ENCODE measurements at regions not wholly inside any gene's neighbourhood (a gene's known extent, or its start where the extent isn't known, plus 50 kb on each side); places are given as distances from the start of the nearest gene placed in this dataset.

GRCh38 chr7:27386581-27386980 lies 144.0 kb downstream of the EVX1 start:
- H2AFZ ChIP-seq (ENCODE audit: low read depth): no peak overlapping the region
- peaks cover 11% of the 10 kb centered on the region; the same call in 1 of the 2 replicates for H3K27me3 ChIP-seq (ENCODE audit: insufficient read depth)
- H3F3A ChIP-seq (replicated peaks; ENCODE audit: insufficient read depth): no peaks in the 10 kb centered on the region
- no peaks in the 10 kb centered on the region for H3K36me3 ChIP-seq (replicated peaks in 1 of 2; ENCODE audit: control insufficient read depth in 1 of 2, insufficient read depth in 2 of 2, low read length in 1 of 2)
- CTCF ChIA-PET: interaction anchor here (1.3 kb wide), 1 partner anchor 207 kb away, joined by 5 read pairs; no protein-coding TSS in a partner anchor
- H3K4me1 ChIP-seq (ENCODE audit: control insufficient read depth in 1 of 2, insufficient read depth in 2 of 2, low read depth in 1 of 2, low read length in 1 of 2): no peaks in the 10 kb centered on the region
- no peak overlapping the region for H3K27ac ChIP-seq (ENCODE audit: low read depth in 2 of 2, low read length in 1 of 2)
- no peaks in the 10 kb centered on the region for H3K9me3 ChIP-seq
- H3K79me2 ChIP-seq (ENCODE audit: insufficient read depth): no peaks in the 10 kb centered on the region
- no peak overlapping the region for H3K9ac ChIP-seq
- no peaks in the 10 kb centered on the region for H4K20me1 ChIP-seq (ENCODE audit: insufficient read depth)
- no peak overlapping the region for H3K4me3 ChIP-seq (ENCODE audit: low read depth in 2 of 2, low read length in 1 of 2)
- 15% methylated on average over 6 of the region's 6 CpGs for WGBS (ENCODE audit: low lambda C conversion rate)
- TF ChIP-seq, protein P1, sequence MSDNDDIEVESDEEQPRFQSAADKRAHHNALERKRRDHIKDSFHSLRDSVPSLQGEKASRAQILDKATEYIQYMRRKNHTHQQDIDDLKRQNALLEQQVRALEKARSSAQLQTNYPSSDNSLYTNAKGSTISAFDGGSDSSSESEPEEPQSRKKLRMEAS (IDR thresholded peaks at IDR 0.05; ENCODE audit: low read depth): no peak
- no peak for TF ChIP-seq RFX5 (IDR thresholded peaks at IDR 0.05; ENCODE audit: low read length)
- TF ChIP-seq EP300 (IDR thresholded peaks at IDR 0.05; ENCODE audit: borderline replicate concordance in 1 of 2, low read depth in 1 of 2, low read length in 1 of 2): no peak
- no peak for TF ChIP-seq JUND (IDR thresholded peaks at IDR 0.05)
- no peak for TF ChIP-seq FOXJ3 (CRISPR knock-in tag; IDR thresholded peaks at IDR 0.05)
- TF ChIP-seq EZH2phosphoT487 (IDR thresholded peaks at IDR 0.05; ENCODE audit: borderline replicate concordance, low read depth): no peak
- no peak for TF ChIP-seq USF2 (IDR thresholded peaks at IDR 0.05; ENCODE audit: borderline replicate concordance, low read depth, low read length)
- no peak for TF ChIP-seq FOXM1 (IDR thresholded peaks at IDR 0.05; ENCODE audit: low read depth)
- TF ChIP-seq TAF1 (IDR thresholded peaks at IDR 0.05; ENCODE audit: borderline replicate concordance, low read depth, low read length): no peak
- no peak for DNase-seq
- no peak overlapping the region for H3K4me2 ChIP-seq
- H3K9me2 ChIP-seq: no peaks in the 10 kb centered on the region; the same call in 1 of the 2 replicates
- POLR2A ChIA-PET: no interaction called here

DNA sequence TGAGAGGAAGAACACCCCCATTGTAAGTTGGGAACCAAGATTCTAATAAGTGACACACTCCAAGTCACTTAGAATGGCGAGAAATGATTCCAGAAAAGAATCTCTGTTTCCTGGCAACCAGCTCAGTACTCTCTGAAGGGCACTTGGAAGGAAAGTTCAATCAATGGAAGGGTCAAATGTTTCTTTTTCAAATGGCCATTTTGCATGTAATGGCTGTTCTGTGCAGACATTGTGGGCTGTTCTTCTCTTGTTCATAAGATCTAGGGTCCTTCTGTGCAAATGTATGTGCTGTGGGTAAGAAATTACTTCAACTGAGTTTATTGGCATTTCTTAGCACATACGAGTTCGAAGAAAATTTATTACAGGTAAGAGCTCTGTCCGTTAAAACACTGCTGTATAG lies 145.3 kb downstream of the EVX1 start:
- TF ChIP-seq, protein P2, sequence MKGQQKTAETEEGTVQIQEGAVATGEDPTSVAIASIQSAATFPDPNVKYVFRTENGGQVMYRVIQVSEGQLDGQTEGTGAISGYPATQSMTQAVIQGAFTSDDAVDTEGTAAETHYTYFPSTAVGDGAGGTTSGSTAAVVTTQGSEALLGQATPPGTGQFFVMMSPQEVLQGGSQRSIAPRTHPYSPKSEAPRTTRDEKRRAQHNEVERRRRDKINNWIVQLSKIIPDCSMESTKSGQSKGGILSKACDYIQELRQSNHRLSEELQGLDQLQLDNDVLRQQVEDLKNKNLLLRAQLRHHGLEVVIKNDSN (IDR thresholded peaks at IDR 0.05; ENCODE audit: borderline replicate concordance, low read depth): no peak
- TF ChIP-seq ZBTB33 (IDR thresholded peaks at IDR 0.05; ENCODE audit: borderline replicate concordance, low read depth): no peak
- no peak for TF ChIP-seq NRF1 (IDR thresholded peaks at IDR 0.05; ENCODE audit: low read depth, low read length)
- no peak for TF ChIP-seq MXI1 (IDR thresholded peaks at IDR 0.05; ENCODE audit: low read depth, low read length)
- TF ChIP-seq RFX5 (IDR thresholded peaks at IDR 0.05; ENCODE audit: low read length): no peak
- H3F3A ChIP-seq (replicated peaks; ENCODE audit: insufficient read depth): no peaks in the 10 kb centered on the region
- no peak overlapping the region for H2AFZ ChIP-seq (ENCODE audit: low read depth)
- CTCF ChIA-PET: interaction anchor here (1.2 to 1.3 kb wide), 2 partner anchors 9 to 208 kb away, joined by 4 to 5 read pairs; no protein-coding TSS in a partner anchor
- WGBS (ENCODE audit: low lambda C conversion rate): 11% methylated on average over 4 of the region's 4 CpGs
- POLR2A ChIA-PET: no interaction called here
- no peaks in the 10 kb centered on the region for H3K4me1 ChIP-seq (ENCODE audit: control insufficient read depth in 1 of 2, insufficient read depth in 2 of 2, low read depth in 1 of 2, low read length in 1 of 2)
- no peaks in the 10 kb centered on the region for H3K79me2 ChIP-seq (ENCODE audit: insufficient read depth)
- no peaks in the 10 kb centered on the region for H3K9me3 ChIP-seq
- peaks cover 11% of the 10 kb centered on the region; the same call in 1 of the 2 replicates for H3K27me3 ChIP-seq (ENCODE audit: insufficient read depth)
- H3K27ac ChIP-seq (ENCODE audit: low read depth in 2 of 2, low read length in 1 of 2): no peak overlapping the region
- no peak overlapping the region for H3K4me3 ChIP-seq (ENCODE audit: low read depth in 2 of 2, low read length in 1 of 2)
- H3K9me2 ChIP-seq: no peaks in the 10 kb centered on the region; the same call in 1 of the 2 replicates
- H3K9ac ChIP-seq: no peak overlapping the region
- H3K4me2 ChIP-seq: no peak overlapping the region
- H3K36me3 ChIP-seq (replicated peaks in 1 of 2; ENCODE audit: control insufficient read depth in 1 of 2, insufficient read depth in 2 of 2, low read length in 1 of 2): no peaks in the 10 kb centered on the region
- no peak for DNase-seq
- no peaks in the 10 kb centered on the region for H4K20me1 ChIP-seq (ENCODE audit: insufficient read depth)

Data from SK-N-SH (cell line).